GM19467 (cell line): ENCODE measurements at regions not wholly inside any gene's neighbourhood (a gene's known extent, or its start where the extent isn't known, plus 50 kb on each side); places are given as distances from the start of the nearest gene placed in this dataset.
"Not testable (repeated sequence)": the region's sequence is repeated elsewhere in the genome, so short reads cannot be mapped to it uniquely, and the experiment has no call there.

ENCODE experiments used
- ATAC-seq: cut with Tn5 transposase; IDR thresholded peaks from one replicate; pipeline ENCODE4 v1.9.1; 2021; ENCODE audit warnings: mild to moderate bottlenecking, moderate library complexity; ENCODE audit not compliant: unreplicated experiment

- no peak for ATAC-seq
These were observed 60.8 kb downstream of the COPRS start for GRCh38 chr17:31798205-31798724.

- not testable (repeated sequence) for ATAC-seq
These were observed 63.1 kb downstream of the COPRS start for GRCh38 chr17:31795941-31796340.

GRCh38 chr17:31794111-31794510, 64.9 kb downstream of the COPRS start:
- ATAC-seq, result no peak

GRCh38 chr17:31793634-31794033, 65.4 kb downstream of the COPRS start:
- ATAC-seq, result not testable (repeated sequence)

GRCh38 chr17:31792007-31792585, 66.9 kb downstream of the COPRS start:
- ATAC-seq, result no peak

- ATAC-seq, result no peak
These were observed 69.1 kb downstream of the COPRS start for GRCh38 chr17:31789707-31790505.

GRCh38 chr17:31788956-31789355, 70.1 kb downstream of the COPRS start:
- ATAC-seq, result no peak

- ATAC-seq, result no peak
These were observed 70.5 kb downstream of the COPRS start for GRCh38 chr17:31788571-31788946.

GRCh38 chr17:31787857-31788570, 71.0 kb downstream of the COPRS start:
- ATAC-seq, result no peak

GRCh38 chr17:31786796-31787481, 72.1 kb downstream of the COPRS start:
- ATAC-seq, result no peak

GRCh38 chr17:31780483-31780882, 78.6 kb downstream of the COPRS start:
- no peak for ATAC-seq

GRCh38 chr17:31778523-31778922, 80.5 kb downstream of the COPRS start:
- no peak for ATAC-seq

GRCh38 chr17:31771328-31771727, 87.7 kb downstream of the COPRS start:
- not testable (repeated sequence) for ATAC-seq

GRCh38 chr17:31770501-31770900, 88.5 kb downstream of the COPRS start:
- not testable (repeated sequence) for ATAC-seq

- ATAC-seq, result not testable (repeated sequence)
These were observed 97.1 kb downstream of the COPRS start for GRCh38 chr17:31761836-31762510.

- ATAC-seq, result no peak
These were observed 100.4 kb downstream of the COPRS start for GRCh38 chr17:31758646-31759045.

- ATAC-seq, result no peak
These were observed 101.9 kb downstream of the COPRS start for GRCh38 chr17:31757097-31757496.

- no peak for ATAC-seq
These were observed 104.7 kb downstream of the COPRS start for GRCh38 chr17:31754239-31754945.

- ATAC-seq, result no peak
These were observed 106.0 kb downstream of the COPRS start for GRCh38 chr17:31753011-31753410.

- ATAC-seq, result no peak
These were observed 106.5 kb downstream of the COPRS start for GRCh38 chr17:31752584-31752983.
